HG03066 (cell line): ENCODE measurements at regions not wholly inside any gene's neighbourhood (a gene's known extent, or its start where the extent isn't known, plus 50 kb on each side); places are given as distances from the start of the nearest gene placed in this dataset.
"Not testable (repeated sequence)": the region's sequence is repeated elsewhere in the genome, so short reads cannot be mapped to it uniquely, and the experiment has no call there.

Source experiments
- ATAC-seq: cut with Tn5 transposase; IDR thresholded peaks from one replicate; pipeline ENCODE4 v1.9.1; 2021; ENCODE audit warnings: low read depth; ENCODE audit not compliant: unreplicated experiment

GRCh38 chr2:62412347-62412742 lies 93.7 kb downstream of the TMEM17 start:
- no peak for ATAC-seq

GRCh38 chr2:62410926-62411456 lies 95.0 kb downstream of the TMEM17 start:
- no peak for ATAC-seq

- no peak for ATAC-seq
Observed at GRCh38 chr2:62410015-62410453, 96.0 kb downstream of the TMEM17 start.

GRCh38 chr2:62409442-62409841 lies 96.6 kb downstream of the TMEM17 start:
- no peak for ATAC-seq

GRCh38 chr2:62408241-62408677 lies 97.7 kb downstream of the TMEM17 start:
- no peak for ATAC-seq

- ATAC-seq: no peak
Observed at GRCh38 chr2:62407838-62408237, 98.2 kb downstream of the TMEM17 start.

- ATAC-seq: no peak
Observed at GRCh38 chr2:62407401-62407800, 98.6 kb downstream of the TMEM17 start.

- no peak for ATAC-seq
Observed at GRCh38 chr2:62406573-62407043, 99.4 kb downstream of the TMEM17 start.

GRCh38 chr2:62404913-62405312 lies 101.1 kb downstream of the TMEM17 start:
- no peak for ATAC-seq

- no peak for ATAC-seq
Observed at GRCh38 chr2:62402156-62402555, 103.8 kb downstream of the TMEM17 start.

- no peak for ATAC-seq
Observed at GRCh38 chr2:62398356-62398755, 107.6 kb downstream of the TMEM17 start.

- no peak for ATAC-seq
Observed at GRCh38 chr2:62396880-62397279, 109.1 kb downstream of the TMEM17 start.

GRCh38 chr2:62393293-62393692 lies 112.7 kb downstream of the TMEM17 start:
- ATAC-seq: no peak

- no peak for ATAC-seq
Observed at GRCh38 chr2:62391696-62392095, 114.3 kb downstream of the TMEM17 start.

- not testable (repeated sequence) for ATAC-seq
Observed at GRCh38 chr2:62386378-62386777, 119.6 kb downstream of the TMEM17 start.

- no peak for ATAC-seq
Observed at GRCh38 chr2:62383846-62384245, 122.1 kb downstream of the TMEM17 start.

- no peak for ATAC-seq
Observed at GRCh38 chr2:62382757-62383156, 123.2 kb downstream of the TMEM17 start.

- no peak for ATAC-seq
Observed at GRCh38 chr2:62382122-62382521, 123.9 kb downstream of the TMEM17 start.

GRCh38 chr2:62381656-62382055 lies 124.3 kb downstream of the TMEM17 start:
- no peak for ATAC-seq

- no peak for ATAC-seq
Observed at GRCh38 chr2:62379566-62379965, 126.4 kb downstream of the TMEM17 start.

GRCh38 chr2:62375113-62375420 lies 130.9 kb downstream of the TMEM17 start:
- no peak for ATAC-seq

- no peak for ATAC-seq
Observed at GRCh38 chr2:62374301-62375112, 131.5 kb downstream of the TMEM17 start.
